ENCODE measurements at regions not wholly inside any gene's neighbourhood (a gene's known extent, or its start where the extent isn't known, plus 50 kb on each side); places are given as distances from the start of the nearest gene placed in this dataset.

GRCh38 chr6:208364-208763, 83.9 kb upstream of the DUSP22 start:
- Histone ChIP-seq H3K9ac (ENCODE audit: low read length) (no peak overlapping the region), H2AFZ (ENCODE audit: low read depth, low read length) (no peak overlapping the region), H3K79me2 (replicated peaks; ENCODE audit: insufficient read depth, low read length) (no peaks in the 10 kb centered on the region), H4K20me1 (ENCODE audit: insufficient read depth) (no peaks in the 10 kb centered on the region), H3K27me3 (ENCODE audit: insufficient read depth, low read depth, low read length) (no peaks in the 10 kb centered on the region), H3K4me2 (ENCODE audit: low read length) (no peak overlapping the region), H3K9me2 (ENCODE audit: insufficient read depth, low read length) (no peaks in the 10 kb centered on the region), H3K36me3 (ENCODE audit: insufficient read depth, low read length) (no peaks in the 10 kb centered on the region), H3K27ac (ENCODE audit: low read length) (no peak overlapping the region), H3F3A (ENCODE audit: insufficient read depth, low read length, poor library complexity, severe bottlenecking) (no peaks in the 10 kb centered on the region), H3K4me3 (ENCODE audit: low read length) (no peak overlapping the region), H3K9me3 (ENCODE audit: low read length) (no peaks in the 10 kb centered on the region)
- TF ChIP-seq SMC3 (conservative IDR thresholded peaks at IDR 0.05; ENCODE audit: poor library complexity) = no peak
- no peak for TF ChIP-seq TAF1 (IDR thresholded peaks at IDR 0.05; ENCODE audit: low read depth)
- TF ChIP-seq RAD21 (conservative IDR thresholded peaks at IDR 0.05) = no peak
- no peak for TF ChIP-seq REST (IDR thresholded peaks at IDR 0.05; ENCODE audit: borderline replicate concordance)
- TF ChIP-seq MXI1 (conservative IDR thresholded peaks at IDR 0.05; ENCODE audit: poor library complexity, severe bottlenecking) = no peak
- TF ChIP-seq EP300 (conservative IDR thresholded peaks at IDR 0.05; ENCODE audit: poor library complexity, severe bottlenecking) = no peak
- TF ChIP-seq POLR2AphosphoS5 (IDR thresholded peaks at IDR 0.05) = no peak

- TF ChIP-seq EZH2 (IDR thresholded peaks at IDR 0.05; ENCODE audit: borderline replicate concordance, insufficient read depth, low read length, poor library complexity, severe bottlenecking) (no peak), SMC3 (conservative IDR thresholded peaks at IDR 0.05; ENCODE audit: poor library complexity) (no peak), EP300 (conservative IDR thresholded peaks at IDR 0.05; ENCODE audit: poor library complexity, severe bottlenecking) (no peak), REST (IDR thresholded peaks at IDR 0.05; ENCODE audit: borderline replicate concordance) (no peak), RAD21 (conservative IDR thresholded peaks at IDR 0.05) (no peak), CTCF (IDR thresholded peaks at IDR 0.05; ENCODE audit: poor library complexity, severe bottlenecking) (no peak), TAF1 (IDR thresholded peaks at IDR 0.05; ENCODE audit: low read depth) (no peak), POLR2AphosphoS5 (IDR thresholded peaks at IDR 0.05) (no peak), MXI1 (conservative IDR thresholded peaks at IDR 0.05; ENCODE audit: poor library complexity, severe bottlenecking) (no peak)
Measured at GRCh38 chr6:208938-209337, 83.3 kb upstream of the DUSP22 start.

More at GRCh38 chr6:208938-209337, 83.3 kb upstream of the DUSP22 start:
- no peaks in the 10 kb centered on the region for H3K27me3 ChIP-seq (ENCODE audit: insufficient read depth, low read depth, low read length)
- no peak overlapping the region for H3K4me3 ChIP-seq (ENCODE audit: low read length)
- no peak overlapping the region for H3K4me2 ChIP-seq (ENCODE audit: low read length)
- no peak overlapping the region for H3K9ac ChIP-seq (ENCODE audit: low read length)
- no peaks in the 10 kb centered on the region for H3F3A ChIP-seq (ENCODE audit: insufficient read depth, low read length, poor library complexity, severe bottlenecking)
- no peaks in the 10 kb centered on the region for H3K36me3 ChIP-seq (ENCODE audit: insufficient read depth, low read length)
- H2AFZ ChIP-seq (ENCODE audit: low read depth, low read length) = no peak overlapping the region
- H3K9me3 ChIP-seq (ENCODE audit: low read length) = no peaks in the 10 kb centered on the region
- no peaks in the 10 kb centered on the region for H4K20me1 ChIP-seq (ENCODE audit: insufficient read depth)
- no peaks in the 10 kb centered on the region for H3K9me2 ChIP-seq (ENCODE audit: insufficient read depth, low read length)
- H3K27ac ChIP-seq (ENCODE audit: low read length) = no peak overlapping the region
- H3K79me2 ChIP-seq (replicated peaks; ENCODE audit: insufficient read depth, low read length) = no peaks in the 10 kb centered on the region

All from neural cell (in vitro differentiated cells).